Panc1 (cell line): ENCODE measurements at regions not wholly inside any gene's neighbourhood (a gene's known extent, or its start where the extent isn't known, plus 50 kb on each side); places are given as distances from the start of the nearest gene placed in this dataset.

Experiments used
- ATAC-seq: fragments of 200-7000 bp; cut with Tn5 transposase; 2 replicates; pipeline ENCODE4 v1.9.1; 2020; ENCODE audit warnings: mild to moderate bottlenecking, moderate library complexity
- BruUV-seq: library from RNA; stranded (reverse); fragments of 400-500 nt; replicated peaks from 2 replicates; lab custom pipeline; 2021; lab: Mats Ljungman, UMichigan
- CTCF ChIA-PET: fragments of 300-600 bp; sonication (Branson Sonifier 250); formaldehyde crosslinking; loops from one replicate; lab custom pipeline; 2022; ENCODE audit warnings: antibody characterized with exemption; lab: Charles Lee
- POLR2A ChIA-PET: fragments of 300-600 bp; sonication (Branson Sonifier 250); formaldehyde crosslinking; loops from one replicate; lab custom pipeline; 2022; ENCODE audit warnings: antibody characterized with exemption; lab: Charles Lee
- DNase-seq: peaks from one replicate; pipeline ENCODE4 v3.0.0-alpha.2; 2010; ENCODE audit warnings: low read depth, low spot score
- H3K27ac ChIP-seq: 2 replicates; pipeline ENCODE4 v1.5.1; 2011; ENCODE audit warnings: mild to moderate bottlenecking, low read length, inconsistent platforms
- H3K27me3 ChIP-seq: fragments of 200-500 bp; sonication (Bioruptor generic); 2 replicates; pipeline ENCODE4 v1.6.0; 2014; ENCODE audit warnings: low read length, inconsistent platforms; ENCODE audit not compliant: control insufficient read depth, insufficient read depth
- H3K36me3 ChIP-seq: fragments of 200-500 bp; sonication (Bioruptor generic); 2 replicates; pipeline ENCODE4 v1.5.1; 2014; ENCODE audit warnings: inconsistent platforms, mild to moderate bottlenecking, low read length, moderate library complexity; ENCODE audit not compliant: control insufficient read depth, insufficient read depth
- H3K4me1 ChIP-seq: 2 replicates; pipeline ENCODE4 v1.5.1; 2011; ENCODE audit warnings: inconsistent platforms, mild to moderate bottlenecking, low read length, moderate library complexity; ENCODE audit not compliant: control insufficient read depth, insufficient read depth
- H3K4me3 ChIP-seq, 2 experiments: 2 replicates each; pipeline ENCODE4 v1.5.1; 2011 to 2012; ENCODE audit warnings: low read depth in 2 of 2, low read length in 2 of 2, mild to moderate bottlenecking in 2 of 2, inconsistent platforms in 1 of 2, moderate library complexity in 1 of 2
- H3K9me3 ChIP-seq: fragments of 200-500 bp; sonication (Bioruptor generic); 2 replicates; pipeline ENCODE4 v1.5.1; 2014; ENCODE audit warnings: low read depth, mild to moderate bottlenecking, inconsistent platforms, low read length, moderate library complexity; ENCODE audit not compliant: control insufficient read depth, insufficient read depth
- CTCF ChIP-seq: fragments of 450-650 bp; IDR thresholded peaks from 2 replicates; pipeline ENCODE4 v1.5.1; 2017; ENCODE audit warnings: mild to moderate bottlenecking
- POLR2AphosphoS5 ChIP-seq: IDR thresholded peaks from 2 replicates; pipeline ENCODE4 v1.6.1; 2012; ENCODE audit warnings: mild to moderate bottlenecking, low read depth, low read length, moderate library complexity
- REST ChIP-seq, 2 experiments: IDR thresholded peaks; 2 replicates each; pipeline ENCODE4 v1.6.1; 2011 to 2012; ENCODE audit warnings: low read depth in 2 of 2, control low read depth in 1 of 2, low read length in 1 of 2, mild to moderate bottlenecking in 1 of 2, moderate library complexity in 1 of 2; ENCODE audit not compliant: insufficient read depth in 1 of 2
- SIN3A ChIP-seq: IDR thresholded peaks from 2 replicates; pipeline ENCODE4 v1.6.1; 2012; ENCODE audit warnings: low read depth, mild to moderate bottlenecking, low read length, moderate library complexity, borderline replicate concordance; ENCODE audit not compliant: insufficient read depth
- TCF7L2 ChIP-seq: IDR thresholded peaks from 2 replicates; pipeline ENCODE4 v1.6.1; 2011; ENCODE audit warnings: mild to moderate bottlenecking, low read depth, low read length, inconsistent platforms
- in situ Hi-C: cut with HindIII; loops from 2 replicates; pipeline ENCODE4 v1.10.0; 2016; ENCODE audit warnings: low sequenced_read_pairs, low pct_unique_long_range_greater_than_20kb
- intact Hi-C: fragments of 100-400 bp; cut with micrococcal nuclease; formaldehyde crosslinking; loops from one replicate; pipeline ENCODE4 v1.10.0; 2022; ENCODE audit not compliant: unreplicated experiment

GRCh38 chr11:109088086-109088485 lies 333.9 kb upstream of the C11orf87 start:
- TF ChIP-seq CTCF (no peak), TCF7L2 (no peak), POLR2AphosphoS5 (no peak), REST (IDR thresholded peaks at IDR 0.05; ENCODE audit: insufficient read depth in 1 of 2, low read depth in 2 of 2, low read length in 1 of 2) (no peak), SIN3A (no peak)
- H3K36me3 ChIP-seq: no peaks in the 10 kb centered on the region
- ChIA-PET CTCF (no interaction called here), POLR2A (no interaction called here)
- H3K9me3 ChIP-seq: no peaks in the 10 kb centered on the region
- DNase-seq (no peak), ATAC-seq (no peak)
- H3K4me3 ChIP-seq: no peak overlapping the region
- in situ Hi-C loops (no loop called here), intact Hi-C loops (no loop called here)
- BruUV-seq: no TSS peak
- H3K4me1 ChIP-seq: no peaks in the 10 kb centered on the region
- H3K27ac ChIP-seq: no peak overlapping the region
- no peaks in the 10 kb centered on the region for H3K27me3 ChIP-seq

GRCh38 chr11:109089144-109089543 lies 332.8 kb upstream of the C11orf87 start:
- no peaks in the 10 kb centered on the region for H3K27me3 ChIP-seq
- no peaks in the 10 kb centered on the region for H3K4me1 ChIP-seq
- intact Hi-C loops: no loop called here
- no peaks in the 10 kb centered on the region for H3K9me3 ChIP-seq
- no peak overlapping the region for H3K27ac ChIP-seq
- ATAC-seq (no peak), DNase-seq (no peak)
- no peak overlapping the region for H3K4me3 ChIP-seq
- POLR2A ChIA-PET: interaction anchor here (0.7 kb wide), 1 partner anchor 11 kb away, joined by 4 read pairs; no protein-coding TSS in a partner anchor
- CTCF ChIA-PET: no interaction called here
- in situ Hi-C loops: no loop called here
- BruUV-seq: no TSS peak
- H3K36me3 ChIP-seq: no peaks in the 10 kb centered on the region
- TF ChIP-seq CTCF (no peak), SIN3A (no peak), POLR2AphosphoS5 (no peak), TCF7L2 (no peak), REST (IDR thresholded peaks at IDR 0.05; ENCODE audit: insufficient read depth in 1 of 2, low read depth in 2 of 2, low read length in 1 of 2) (no peak)
